NCI-H82 treated with DMSO at 0.1 percent for 48 hours (cell line): ENCODE measurements at regions not wholly inside any gene's neighbourhood (a gene's known extent, or its start where the extent isn't known, plus 50 kb on each side); places are given as distances from the start of the nearest gene placed in this dataset.

ENCODE experiments used
- DNase-seq: peaks from one replicate; lab custom pipeline; 2025; ENCODE audit not compliant: unreplicated experiment; lab: John Stamatoyannopoulos, UW

DNA sequence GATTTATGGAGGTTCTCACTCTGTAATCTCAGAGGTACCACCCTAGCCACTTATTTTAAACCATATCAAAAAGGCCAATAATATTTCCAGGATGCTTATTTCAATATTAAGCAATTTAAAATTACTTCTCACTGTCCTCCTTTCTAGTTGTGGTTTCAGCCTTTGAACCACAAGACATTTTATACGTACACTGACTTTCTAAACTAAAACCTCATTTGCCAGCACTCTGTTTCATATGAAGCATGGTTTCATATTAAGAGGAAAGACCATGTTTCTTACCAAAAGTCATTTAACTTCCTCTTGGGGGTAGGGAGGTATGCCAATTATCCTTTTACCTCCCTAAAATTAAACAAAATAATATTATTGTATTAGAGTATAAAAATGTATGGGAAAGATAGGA, 399.8 kb downstream of the CDH7 start:
- no peak for DNase-seq

- no peak for DNase-seq
Observed at GRCh38 chr18:66143029-66143428, 392.2 kb downstream of the CDH7 start.

DNA sequence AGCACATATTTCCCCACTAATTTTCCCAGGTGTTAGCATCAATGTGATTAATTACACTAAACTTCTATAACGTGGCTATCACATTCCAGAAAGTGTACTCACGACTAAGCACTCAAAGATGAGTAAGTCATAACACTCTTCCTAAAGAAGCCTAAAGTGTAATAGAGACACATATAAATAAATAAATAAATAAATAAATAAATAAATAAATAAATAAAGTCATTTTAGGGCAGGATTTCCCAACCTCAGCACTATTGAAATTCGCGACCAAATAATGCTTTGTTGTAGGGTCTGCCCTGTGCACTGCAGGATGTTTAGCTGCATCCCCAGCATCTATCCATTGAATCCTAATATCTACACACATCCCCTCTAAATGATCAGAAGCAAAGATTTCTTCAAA, 390.9 kb downstream of the CDH7 start:
- DNase-seq: no peak

DNA sequence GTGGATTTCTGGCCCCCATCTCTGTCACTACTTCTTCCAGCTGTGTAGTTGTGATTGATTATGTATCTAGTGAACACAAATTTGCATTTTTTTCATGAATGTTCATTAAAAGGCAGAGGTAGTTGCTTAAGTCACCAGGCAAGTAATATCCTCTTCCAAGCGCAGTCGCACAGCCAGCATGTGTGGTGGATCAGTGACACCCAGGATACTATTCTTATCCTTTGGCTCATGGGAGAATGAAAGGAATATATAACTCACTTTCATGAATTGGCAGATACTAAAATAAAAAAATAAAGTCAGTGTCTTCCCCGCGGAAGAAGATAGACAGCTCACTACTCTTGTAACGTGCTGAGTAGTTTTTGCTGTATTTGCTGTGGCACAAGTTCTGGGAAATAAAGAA, 387.8 kb downstream of the CDH7 start:
- no peak for DNase-seq

DNA sequence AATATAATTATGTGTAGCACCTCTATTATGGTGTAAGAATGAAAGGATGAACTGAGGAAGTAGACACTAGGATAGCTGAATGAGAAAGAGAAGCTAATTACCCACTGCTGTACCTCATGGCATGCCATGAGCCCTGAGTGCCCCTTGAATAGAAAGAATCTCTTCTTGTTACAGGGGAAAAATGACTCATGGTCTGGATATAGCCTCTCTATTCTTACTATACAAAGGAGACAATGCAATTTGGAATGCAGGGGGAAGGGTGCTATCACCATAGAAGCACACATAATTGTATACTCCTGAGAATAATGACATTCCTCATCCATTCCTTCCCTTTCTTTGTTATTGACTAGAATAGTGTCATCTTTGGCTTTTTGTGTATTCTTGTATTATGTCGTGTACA, 385.2 kb downstream of the CDH7 start:
- no peak for DNase-seq

DNA sequence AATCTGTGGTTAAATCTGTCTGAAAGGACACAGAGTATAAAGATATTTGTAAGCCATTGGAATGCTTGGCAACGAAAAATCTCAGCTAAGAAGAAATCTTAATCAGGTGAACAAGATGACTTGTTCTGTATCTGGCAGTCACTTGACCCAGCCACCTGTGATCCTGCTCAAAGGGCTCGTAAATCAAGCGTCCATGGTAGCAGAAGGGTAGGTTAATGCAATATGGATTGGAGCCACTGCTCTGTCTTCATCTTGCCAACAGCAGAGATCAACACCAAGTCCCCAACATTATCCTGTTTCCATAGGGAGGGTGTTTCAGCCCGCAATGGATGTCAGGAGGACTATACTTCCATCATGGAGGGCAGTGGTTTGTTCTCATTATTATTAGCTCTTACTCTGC, 378.4 kb downstream of the CDH7 start:
- DNase-seq: no peak

- DNase-seq: no peak
Observed at GRCh38 chr18:66126266-66126665, 375.5 kb downstream of the CDH7 start.

DNA sequence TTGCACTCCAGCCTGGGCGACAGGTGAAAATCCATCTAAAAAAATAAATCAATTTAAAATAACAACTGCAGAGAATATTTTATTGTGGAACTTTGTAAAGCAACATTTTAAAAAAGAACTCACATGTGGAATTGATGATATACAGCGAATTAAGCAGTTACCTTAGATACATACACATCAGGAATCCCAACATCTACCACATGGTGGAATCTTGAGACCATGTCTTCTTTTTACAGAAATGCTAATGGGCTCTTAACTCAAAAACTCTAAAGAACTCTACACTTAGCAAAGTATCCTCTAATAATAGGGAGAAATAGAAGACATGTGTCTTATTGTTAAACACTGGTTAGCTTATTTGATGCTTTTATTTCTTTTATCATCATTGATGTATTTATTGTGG, 373.6 kb downstream of the CDH7 start:
- no peak for DNase-seq

GRCh38 chr18:66119347-66119746, 368.5 kb downstream of the CDH7 start:
- DNase-seq: no peak

DNA sequence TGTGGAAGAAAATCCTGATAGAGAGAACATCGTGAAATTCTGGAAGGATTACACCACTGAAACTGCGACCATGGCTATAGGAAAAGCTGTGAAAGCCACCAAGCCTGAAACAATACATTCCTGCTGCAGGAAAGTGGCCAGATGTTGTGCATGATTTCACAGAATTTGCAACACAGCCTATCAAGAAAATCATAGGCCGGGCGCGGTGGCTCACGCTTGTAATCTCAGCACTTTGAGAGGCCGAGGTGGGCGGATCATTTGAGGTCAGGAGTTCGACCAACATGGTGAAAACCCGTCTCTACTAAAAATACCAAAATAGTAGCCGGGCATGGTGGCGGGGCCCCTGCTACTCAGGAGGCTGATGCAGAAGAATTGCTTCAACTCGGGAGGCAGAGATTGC, 360.2 kb downstream of the CDH7 start:
- DNase-seq: no peak

DNA sequence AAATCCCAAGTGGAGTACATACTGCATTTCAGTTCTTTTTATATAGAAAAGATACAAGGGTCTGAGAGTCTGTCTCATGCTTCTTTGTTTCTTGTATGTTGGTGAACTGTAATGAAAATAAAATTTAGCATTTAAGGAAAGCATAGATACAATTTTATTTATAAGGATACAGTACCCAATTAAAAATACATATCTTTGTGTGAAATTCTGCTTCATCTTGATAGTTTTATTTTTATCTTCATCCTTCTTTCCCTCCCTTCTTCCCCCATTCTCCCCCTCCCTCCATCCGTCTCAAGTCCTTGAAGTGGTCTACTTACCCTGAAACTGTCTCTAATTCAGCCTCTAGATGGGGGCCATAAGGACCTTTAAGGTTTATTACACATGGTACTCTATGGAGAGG, 359.8 kb downstream of the CDH7 start:
- DNase-seq: no peak

DNA sequence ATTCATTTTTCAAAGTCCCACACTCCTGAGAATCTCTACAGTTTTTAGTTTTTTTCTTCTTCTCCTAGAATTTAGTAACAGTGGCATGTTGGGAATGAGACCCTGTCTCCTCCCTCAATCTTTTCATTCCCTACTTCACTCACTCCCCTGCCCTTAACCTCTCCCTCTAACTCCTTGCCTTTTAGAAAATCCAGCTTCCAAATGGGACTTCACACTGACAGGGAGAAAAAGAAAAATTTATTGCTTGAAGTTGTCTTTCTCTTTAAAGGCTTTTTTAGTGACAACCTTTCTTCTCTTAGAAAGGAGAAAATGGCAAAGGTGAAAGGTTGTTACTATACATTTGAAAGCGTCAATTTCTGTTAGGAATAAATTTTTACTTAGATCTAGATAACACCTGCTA, 359.2 kb downstream of the CDH7 start:
- DNase-seq: no peak

GRCh38 chr18:66107546-66107945, 356.7 kb downstream of the CDH7 start:
- no peak for DNase-seq

DNA sequence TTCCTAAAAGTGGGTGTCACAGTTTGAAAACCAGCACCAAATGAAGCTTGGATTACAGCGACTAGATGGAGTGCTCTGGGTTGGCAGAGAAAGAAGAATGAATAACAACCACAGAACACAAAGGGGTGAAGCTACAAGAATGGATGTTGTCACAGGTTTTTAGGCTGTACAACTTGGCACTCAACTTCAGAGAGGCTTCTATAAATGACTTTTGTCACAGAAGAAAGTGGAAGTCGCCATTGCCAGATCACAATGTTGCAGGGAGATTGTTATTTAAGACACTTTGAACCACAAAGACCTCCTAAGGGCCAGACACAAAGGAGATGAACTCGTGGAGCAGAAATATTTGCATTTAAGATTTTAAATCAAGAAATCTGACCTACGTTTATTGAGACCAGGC, 354.2 kb downstream of the CDH7 start:
- DNase-seq: no peak

DNA sequence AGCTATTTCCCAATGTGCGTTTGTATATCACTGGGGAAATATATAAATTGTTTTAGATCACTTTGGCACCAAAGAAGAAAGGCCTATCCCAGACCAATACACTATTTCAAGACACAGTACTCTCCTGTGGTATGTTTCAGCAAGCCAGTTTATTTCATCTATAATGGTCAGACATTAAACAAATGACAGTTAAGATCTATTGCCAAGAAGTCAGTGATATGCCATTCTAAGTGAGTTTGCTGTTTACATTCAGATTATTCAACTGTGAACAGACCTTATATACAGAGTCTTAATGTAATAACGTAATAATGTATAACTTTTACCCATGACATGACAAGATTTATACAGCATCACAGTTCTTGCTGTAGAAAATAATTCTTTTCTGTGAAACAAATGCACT, 352.7 kb downstream of the CDH7 start:
- DNase-seq: no peak

GRCh38 chr18:66083078-66083477, 332.3 kb downstream of the CDH7 start:
- DNase-seq: no peak

GRCh38 chr18:66078925-66079800, 328.4 kb downstream of the CDH7 start:
- DNase-seq: no peak

GRCh38 chr18:66077066-66077465, 326.3 kb downstream of the CDH7 start:
- DNase-seq: no peak

GRCh38 chr18:66066191-66066590, 315.4 kb downstream of the CDH7 start:
- no peak for DNase-seq

- peak; percentile 19 for DNase-seq
Observed at GRCh38 chr18:66048406-66048805, 297.6 kb downstream of the CDH7 start.

DNA sequence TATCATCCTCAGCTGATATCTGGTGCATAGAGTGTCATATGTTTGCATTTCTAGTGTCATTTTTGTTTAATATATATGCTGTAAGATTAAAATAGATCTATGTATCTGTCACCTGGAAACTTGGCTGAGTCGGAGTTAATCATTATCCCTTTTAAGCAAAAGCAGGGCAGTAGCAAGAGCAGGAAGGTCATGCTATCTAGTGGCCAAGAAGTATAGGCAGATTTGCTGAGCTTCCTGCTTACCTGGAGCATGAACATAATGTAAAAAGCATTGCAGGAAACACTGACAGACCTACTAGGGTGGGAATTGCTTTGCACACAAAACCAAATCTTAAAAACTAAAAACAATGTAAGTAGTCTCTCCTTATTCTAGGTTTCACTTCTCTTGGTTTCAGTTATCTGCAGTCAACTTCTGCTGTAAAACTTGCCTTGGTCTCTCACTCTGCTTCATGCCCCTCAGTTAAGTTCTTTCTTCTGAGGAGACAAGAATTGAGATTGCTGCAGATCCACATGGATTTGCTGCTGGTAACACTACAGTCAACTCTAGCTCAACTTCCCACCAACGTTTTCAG, 295.3 kb downstream of the CDH7 start:
- no peak for DNase-seq

DNA sequence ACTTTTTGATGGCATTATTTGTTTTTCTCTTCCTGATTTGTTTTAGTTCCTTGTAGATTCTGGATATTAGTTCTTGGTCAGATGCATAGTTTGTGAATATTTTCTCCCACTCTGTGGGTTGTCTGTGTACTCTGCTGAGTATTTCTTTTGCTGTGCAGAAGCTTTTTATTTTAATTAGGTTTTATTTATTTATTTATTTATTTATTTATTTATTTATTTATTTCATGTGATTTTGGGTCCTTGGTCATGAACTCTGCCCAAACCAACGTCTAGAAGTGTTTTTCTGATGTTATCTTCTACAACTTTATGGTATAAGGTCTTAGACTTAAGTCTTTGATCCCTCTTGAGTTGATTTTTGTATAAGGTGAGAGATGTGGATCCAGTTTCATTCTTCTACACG, 292.2 kb downstream of the CDH7 start:
- DNase-seq: no peak

DNA sequence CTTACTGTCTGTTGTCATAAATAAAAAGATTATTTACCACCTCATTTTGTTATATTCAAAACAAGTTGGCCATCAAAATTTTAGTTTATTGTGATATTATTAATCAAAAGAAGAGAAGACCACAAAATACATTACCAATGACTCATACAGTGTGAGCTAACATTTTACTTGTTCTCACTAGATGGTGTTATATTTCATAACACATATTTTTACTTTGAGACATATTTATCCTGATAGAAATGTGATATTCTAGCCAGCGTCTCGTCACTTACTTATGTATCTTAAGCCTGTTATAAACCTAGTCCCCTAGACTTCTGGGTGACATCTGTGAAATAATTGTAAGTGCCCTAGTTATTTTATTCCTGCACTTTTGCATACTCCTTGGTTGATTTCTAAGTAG, 263.2 kb downstream of the CDH7 start:
- DNase-seq: no peak
